Omental fat pad (tissue), 3 donors: ENCODE measurements at regions not wholly inside any gene's neighbourhood (a gene's known extent, or its start where the extent isn't known, plus 50 kb on each side); places are given as distances from the start of the nearest gene placed in this dataset.

Experiments
- ATAC-seq: fragments of 150-250 bp; one replicate; pipeline ENCODE4 v1.9.1; 2016; ENCODE audit warnings: mild to moderate bottlenecking, moderate library complexity; ENCODE audit not compliant: low FRiP score
- DNase-seq: peaks from one replicate; pipeline ENCODE4 v3.0.0-alpha.2; 2019; ENCODE audit warnings: low spot score
- CTCF ChIP-seq, 3 donors: fragments of 450-650 bp; IDR thresholded peaks; one replicate each; pipeline ENCODE4 v1.5.1; 2016 to 2017; ENCODE audit warnings: antibody characterized with exemption in 3 of 3, mild to moderate bottlenecking in 3 of 3, moderate library complexity in 2 of 3

- TF ChIP-seq CTCF (IDR thresholded peaks at IDR 0.05): no peak
- no peak for DNase-seq
- ATAC-seq: no peak
Measured at GRCh38 chr18:2060086-2060485, 511.2 kb downstream of the METTL4 start.

- ATAC-seq (no peak), DNase-seq (no peak)
- no peak for TF ChIP-seq CTCF (IDR thresholded peaks at IDR 0.05)
Measured at GRCh38 chr18:2070631-2071030, 500.7 kb downstream of the METTL4 start.

GRCh38 chr18:2075499-2075898 lies 495.8 kb downstream of the METTL4 start:
- TF ChIP-seq CTCF (IDR thresholded peaks at IDR 0.05): no peak
- no peak for ATAC-seq
- no peak for DNase-seq

- no peak for TF ChIP-seq CTCF (IDR thresholded peaks at IDR 0.05)
- DNase-seq (no peak), ATAC-seq (no peak)
Measured at GRCh38 chr18:2082676-2083075, 488.6 kb downstream of the METTL4 start.

GRCh38 chr18:2083691-2084090 lies 487.6 kb downstream of the METTL4 start:
- ATAC-seq: no peak
- DNase-seq: no peak
- TF ChIP-seq CTCF (IDR thresholded peaks at IDR 0.05): no peak

GRCh38 chr18:2086439-2086838 lies 484.9 kb downstream of the METTL4 start:
- TF ChIP-seq CTCF (IDR thresholded peaks at IDR 0.05): no peak
- ATAC-seq: no peak
- DNase-seq: no peak

GRCh38 chr18:2087877-2088673 lies 483.2 kb downstream of the METTL4 start:
- no peak for ATAC-seq
- TF ChIP-seq CTCF (IDR thresholded peaks at IDR 0.05): no peak

More at GRCh38 chr18:2087877-2088673, 483.2 kb downstream of the METTL4 start:
- no peak for DNase-seq
